Kidney (tissue), 13 donors: ENCODE measurements at regions not wholly inside any gene's neighbourhood (a gene's known extent, or its start where the extent isn't known, plus 50 kb on each side); places are given as distances from the start of the nearest gene placed in this dataset.

ENCODE experiments used
- DNase-seq, 5 donors: peaks; one replicate each; pipeline ENCODE4 v3.0.0-alpha.2; 2013 to 2020
- FAIRE-seq: peaks from 2 replicates; lab custom pipeline; 2012; peaks lifted over from hg19 to GRCh38; lab: Jason Lieb, UNC
- H3K27ac ChIP-seq, 2 donors: one replicate each; pipeline ENCODE4 v1.7.0; 2013; ENCODE audit warnings: low read depth in 2 of 2, low read length in 2 of 2, inconsistent platforms in 1 of 2
- H3K27me3 ChIP-seq: one replicate; pipeline ENCODE4 v1.7.1; 2013; ENCODE audit warnings: low read length, inconsistent platforms; ENCODE audit not compliant: control insufficient read depth, insufficient read depth
- H3K36me3 ChIP-seq, 3 donors: one replicate each; pipeline versions ENCODE4 v1.7.0 to v1.7.1; 2013; ENCODE audit warnings: low read length in 3 of 3, control low read depth in 1 of 3, inconsistent platforms in 1 of 3; ENCODE audit not compliant: insufficient read depth in 3 of 3, control insufficient read depth in 2 of 3
- H3K4me1 ChIP-seq, 3 donors: one replicate each; pipeline versions ENCODE4 v1.7.0 to v1.7.1; 2013; ENCODE audit warnings: low read length in 3 of 3, inconsistent platforms in 1 of 3, low read depth in 1 of 3; ENCODE audit not compliant: control insufficient read depth in 2 of 3, insufficient read depth in 2 of 3
- H3K4me3 ChIP-seq, 3 donors: one replicate each; pipeline versions ENCODE4 v1.7.0 to v1.8.1; 2013; ENCODE audit warnings: low read length in 3 of 3, control low read depth in 1 of 3, inconsistent platforms in 1 of 3
- H3K9ac ChIP-seq, 3 donors: one replicate each; pipeline versions ENCODE4 v1.7.0 to v1.7.1; 2013; ENCODE audit warnings: low read length in 3 of 3, control low read depth in 1 of 3, inconsistent platforms in 1 of 3
- H3K9me3 ChIP-seq, 3 donors: one replicate each; pipeline versions ENCODE4 v1.7.0 to v1.7.1; 2013; ENCODE audit warnings: low read length in 3 of 3, control low read depth in 1 of 3, inconsistent platforms in 1 of 3; ENCODE audit not compliant: control insufficient read depth in 2 of 3, insufficient read depth in 1 of 3
- intact Hi-C: fragments of 100-400 bp; cut with DNase I; formaldehyde crosslinking; loops from one replicate; pipeline ENCODE4 v1.11.1; 2022
- TF ChIP-seq, protein P1 (sequence below): IDR thresholded peaks from 3 replicates; pipeline ENCODE4 v1.5.1; 2012; ENCODE audit warnings: mild to moderate bottlenecking, moderate library complexity, borderline replicate concordance; ENCODE audit not compliant: insufficient read depth; ENCODE audit errors: extremely low read depth
- donor health status: control.
- donor health status: control.
- donor health status: control.
- donor health status: control.
- donor health status: control.
- donor health status: DM: yes; HTN: yes; CAD: no.
- donor health status: Normal renal cell carcinoma (clear cell type).

DNA sequence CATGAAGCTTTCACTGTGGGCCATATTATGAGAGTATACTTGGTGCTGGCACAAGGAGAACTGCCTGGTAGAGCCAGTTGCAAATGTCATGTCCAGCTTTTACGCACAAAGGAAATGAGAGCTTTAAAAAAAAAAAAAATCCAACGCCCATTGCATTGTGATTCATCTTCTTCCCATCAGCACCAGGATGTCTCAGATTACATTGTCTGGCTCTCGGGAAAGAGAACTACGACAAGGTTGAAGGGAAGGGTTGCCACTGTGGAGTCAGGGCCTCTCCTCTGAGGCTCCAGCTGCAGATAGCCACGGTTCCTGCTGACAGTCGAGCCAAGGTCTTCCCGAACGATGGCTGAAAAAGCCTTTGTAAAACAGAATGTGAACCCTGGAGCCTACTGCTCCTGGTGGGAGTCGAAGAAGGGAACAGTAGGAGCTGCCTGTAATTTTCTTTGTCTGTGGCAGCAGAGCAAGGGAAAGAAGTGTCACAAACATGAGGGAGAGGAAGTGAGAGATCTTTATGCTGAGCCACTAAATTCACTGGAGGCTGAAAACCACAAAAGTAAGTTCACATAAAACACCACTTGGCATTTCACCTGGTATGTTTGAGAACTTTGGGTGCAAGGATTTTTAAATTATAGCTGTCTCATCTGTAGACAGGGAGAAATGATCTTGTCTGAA is 704.7 kb downstream of the DIAPH3 start:
- intact Hi-C loops = no loop called here
- Histone ChIP-seq H3K27me3 (no peaks in the 10 kb centered on the region), H3K9me3 (no peaks in the 10 kb centered on the region), H3K36me3 (no peaks in the 10 kb centered on the region), H3K9ac (no peak overlapping the region), H3K4me3 (no peak overlapping the region), H3K4me1 (no peaks in the 10 kb centered on the region), H3K27ac (peak overlapping the region; percentile 36 to 56)
- TF ChIP-seq, protein P1, sequence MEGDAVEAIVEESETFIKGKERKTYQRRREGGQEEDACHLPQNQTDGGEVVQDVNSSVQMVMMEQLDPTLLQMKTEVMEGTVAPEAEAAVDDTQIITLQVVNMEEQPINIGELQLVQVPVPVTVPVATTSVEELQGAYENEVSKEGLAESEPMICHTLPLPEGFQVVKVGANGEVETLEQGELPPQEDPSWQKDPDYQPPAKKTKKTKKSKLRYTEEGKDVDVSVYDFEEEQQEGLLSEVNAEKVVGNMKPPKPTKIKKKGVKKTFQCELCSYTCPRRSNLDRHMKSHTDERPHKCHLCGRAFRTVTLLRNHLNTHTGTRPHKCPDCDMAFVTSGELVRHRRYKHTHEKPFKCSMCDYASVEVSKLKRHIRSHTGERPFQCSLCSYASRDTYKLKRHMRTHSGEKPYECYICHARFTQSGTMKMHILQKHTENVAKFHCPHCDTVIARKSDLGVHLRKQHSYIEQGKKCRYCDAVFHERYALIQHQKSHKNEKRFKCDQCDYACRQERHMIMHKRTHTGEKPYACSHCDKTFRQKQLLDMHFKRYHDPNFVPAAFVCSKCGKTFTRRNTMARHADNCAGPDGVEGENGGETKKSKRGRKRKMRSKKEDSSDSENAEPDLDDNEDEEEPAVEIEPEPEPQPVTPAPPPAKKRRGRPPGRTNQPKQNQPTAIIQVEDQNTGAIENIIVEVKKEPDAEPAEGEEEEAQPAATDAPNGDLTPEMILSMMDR = no peak
- DNase-seq (peak in 2 of 5 donors; percentile 51 to 52), FAIRE-seq (no peak)

DNA sequence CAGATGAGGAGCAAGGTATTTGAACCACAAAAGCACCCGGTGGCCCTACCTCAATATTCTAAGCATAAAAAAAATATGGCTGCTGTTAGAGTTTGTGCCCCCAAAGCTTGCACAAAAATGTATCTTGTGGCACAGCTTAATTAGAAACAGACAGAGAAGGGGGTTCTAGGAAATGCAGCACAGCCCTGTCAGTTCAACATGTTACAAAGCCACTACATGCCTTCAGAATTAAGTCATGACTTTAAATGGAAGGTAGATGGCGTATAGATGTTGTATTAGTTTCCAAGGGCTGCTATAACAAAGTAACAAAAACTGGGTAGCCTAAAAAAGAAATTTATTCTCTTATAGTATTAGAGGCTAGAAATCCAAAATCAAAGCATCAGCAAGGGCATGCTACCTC is 703.8 kb downstream of the DIAPH3 start:
- Histone ChIP-seq H3K4me3 (no peak overlapping the region), H3K9me3 (no peaks in the 10 kb centered on the region), H3K4me1 (no peaks in the 10 kb centered on the region), H3K9ac (no peak overlapping the region), H3K27ac (no peak overlapping the region), H3K27me3 (no peaks in the 10 kb centered on the region), H3K36me3 (no peaks in the 10 kb centered on the region)
- DNase-seq = no peak
- intact Hi-C loops = no loop called here
- TF ChIP-seq, protein P1 = no peak
- no peak for FAIRE-seq

DNA sequence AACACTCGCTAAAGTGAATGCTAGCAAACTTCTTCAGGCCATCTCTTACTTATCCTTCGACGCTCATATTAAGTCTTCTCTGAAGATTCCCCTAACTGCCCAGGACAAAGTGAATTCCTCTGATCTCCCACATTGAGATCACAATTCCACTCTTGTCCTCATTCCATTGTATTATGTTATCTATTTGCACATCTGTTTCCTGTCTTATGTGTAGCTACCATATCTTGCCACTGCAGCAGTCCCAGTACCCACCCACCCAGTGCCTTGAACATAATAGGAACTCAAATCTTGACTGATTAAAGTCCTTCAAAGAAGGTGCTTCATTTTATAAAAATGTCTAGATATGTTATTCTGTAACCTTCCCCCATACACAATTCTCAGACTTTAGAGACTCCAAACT is 702.3 kb downstream of the DIAPH3 start:
- DNase-seq (peak in 1 of 5 donors; percentile 45), FAIRE-seq (no peak)
- Histone ChIP-seq H3K9me3 (no peaks in the 10 kb centered on the region), H3K4me3 (no peak overlapping the region), H3K27me3 (no peaks in the 10 kb centered on the region), H3K4me1 (no peaks in the 10 kb centered on the region), H3K9ac (no peak overlapping the region), H3K36me3 (no peaks in the 10 kb centered on the region), H3K27ac (no peak overlapping the region)
- intact Hi-C loops = no loop called here
- TF ChIP-seq, protein P1 = no peak

DNA sequence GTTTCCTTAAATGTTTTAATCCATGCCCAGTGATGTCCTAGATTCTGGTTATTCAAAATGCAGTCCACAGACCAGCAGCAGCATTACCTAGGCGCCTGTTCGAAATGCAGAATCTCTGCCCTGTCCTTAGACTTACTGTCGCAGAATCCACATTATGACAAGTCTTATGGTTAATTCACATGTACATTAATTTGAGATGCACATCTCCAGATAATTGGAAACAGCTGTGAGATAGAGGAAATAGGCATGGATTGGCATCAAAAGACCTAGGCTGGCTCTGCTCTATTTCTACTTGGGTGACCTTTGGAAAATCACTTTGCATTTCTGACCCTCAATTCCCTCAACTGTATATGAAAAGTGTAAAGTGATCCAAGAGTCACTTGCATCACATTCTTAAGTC is 700.7 kb downstream of the DIAPH3 start:
- Histone ChIP-seq H3K27ac (no peak overlapping the region), H3K36me3 (no peaks in the 10 kb centered on the region), H3K27me3 (no peaks in the 10 kb centered on the region), H3K9me3 (no peaks in the 10 kb centered on the region), H3K4me1 (no peaks in the 10 kb centered on the region), H3K9ac (no peak overlapping the region), H3K4me3 (no peak overlapping the region)
- DNase-seq = no peak
- intact Hi-C loops = no loop called here
- FAIRE-seq = no peak
- TF ChIP-seq, protein P1 = no peak
